SU-DHL-6 (cell line): ENCODE measurements at regions not wholly inside any gene's neighbourhood (a gene's known extent, or its start where the extent isn't known, plus 50 kb on each side); places are given as distances from the start of the nearest gene placed in this dataset.

Experiments used
- H2AFZ ChIP-seq: fragments of 200-600 bp; sonication (generic); 2 replicates; pipeline ENCODE4 v1.6.1; 2014; ENCODE audit warnings: low read depth, mild to moderate bottlenecking, moderate library complexity, mixed read lengths, antibody characterized with exemption, low read length; ENCODE audit not compliant: severe bottlenecking
- H3F3A ChIP-seq: fragments of 200-600 bp; shearing (Covaris generic); 2 replicates; pipeline ENCODE4 v1.6.0; 2016; ENCODE audit warnings: antibody characterized with exemption, mild to moderate bottlenecking; ENCODE audit not compliant: insufficient read depth
- H3K27ac ChIP-seq: fragments of 200-600 bp; sonication (generic); 2 replicates; pipeline ENCODE4 v1.5.1; 2016; ENCODE audit warnings: low read depth, mild to moderate bottlenecking, low read length, moderate library complexity, mixed read lengths
- H3K27me3 ChIP-seq: fragments of 200-600 bp; sonication (generic), shearing (Covaris generic); 2 replicates; pipeline ENCODE4 v1.6.0; 2014; ENCODE audit warnings: mild to moderate bottlenecking, low read length
- H3K36me3 ChIP-seq: fragments of 200-600 bp; sonication (generic); 2 replicates; pipeline ENCODE4 v1.6.1; 2014; ENCODE audit warnings: mild to moderate bottlenecking, low read length, mixed read lengths
- H3K4me2 ChIP-seq: fragments of 300-600, 200-600 bp; shearing (Covaris generic), sonication (generic); 2 replicates; pipeline ENCODE4 v1.6.0; 2014; ENCODE audit warnings: low read length, low read depth, mild to moderate bottlenecking; ENCODE audit not compliant: poor library complexity, severe bottlenecking
- H3K4me3 ChIP-seq: fragments of 200-600 bp; sonication (generic); 2 replicates; pipeline ENCODE4 v1.5.1; 2014; ENCODE audit warnings: antibody characterized with exemption, low read length, mild to moderate bottlenecking, mixed read lengths; ENCODE audit not compliant: insufficient read depth, poor library complexity, severe bottlenecking
- H3K79me2 ChIP-seq: fragments of 200-600 bp; sonication (generic); 2 replicates; pipeline ENCODE4 v1.6.1; 2014; ENCODE audit warnings: mild to moderate bottlenecking, low read length, moderate library complexity; ENCODE audit not compliant: insufficient read depth
- H3K9ac ChIP-seq: fragments of 200-600 bp; sonication (generic); 2 replicates; pipeline ENCODE4 v1.7.0; 2014; ENCODE audit warnings: mild to moderate bottlenecking, low read length
- H3K9me2 ChIP-seq: fragments of 200-600 bp; sonication (generic); replicated peaks from 2 replicates; pipeline ENCODE4 v1.6.1; 2014; ENCODE audit warnings: low read length; ENCODE audit not compliant: insufficient read depth
- H3K9me3 ChIP-seq: fragments of 200-600 bp; sonication (generic); 2 replicates; pipeline ENCODE4 v1.6.1; 2014; ENCODE audit warnings: low read length, mixed read lengths; ENCODE audit not compliant: insufficient read depth
- H4K20me1 ChIP-seq: fragments of 200-600 bp; sonication (generic); 2 replicates; pipeline ENCODE4 v1.6.1; 2014; ENCODE audit warnings: low read depth, mild to moderate bottlenecking, antibody characterized with exemption, low read length, moderate library complexity, mixed read lengths
- EZH2phosphoT487 ChIP-seq: fragments of 200-600 bp; sonication (generic), shearing (Covaris generic); conservative IDR thresholded peaks from 2 replicates; pipeline ENCODE4 v1.6.1; 2018; ENCODE audit warnings: mild to moderate bottlenecking, antibody characterized with exemption, low read length, moderate library complexity, mixed read lengths
- TF ChIP-seq, protein P1 (sequence below): fragments of 200-600 bp; sonication (generic); IDR thresholded peaks from one replicate; pipeline ENCODE4 v1.5.1; 2017; ENCODE audit warnings: antibody characterized with exemption, mild to moderate bottlenecking, low read length, moderate library complexity; ENCODE audit not compliant: insufficient read depth, poor library complexity, severe bottlenecking

DNA sequence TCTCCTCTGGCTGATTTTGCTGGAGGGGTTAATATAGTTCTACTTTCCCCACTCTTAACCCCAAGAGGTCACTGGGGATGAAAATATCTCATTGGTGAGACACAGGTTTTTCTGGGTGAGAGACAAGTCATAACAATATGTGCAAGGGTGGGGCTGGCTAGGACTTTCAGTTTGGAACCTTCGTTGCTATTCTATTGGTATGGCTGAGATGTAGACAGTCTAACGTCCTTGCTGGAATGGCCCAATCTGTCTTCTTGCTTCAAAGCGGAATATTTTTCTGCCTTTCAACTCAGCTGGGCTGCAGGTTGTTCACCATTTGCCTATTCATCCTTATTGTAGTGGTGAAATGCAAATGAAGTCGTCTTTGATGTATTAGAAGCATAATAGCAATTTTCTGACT is 267.3 kb upstream of the MKI67 start:
- Histone ChIP-seq H2AFZ (no peak overlapping the region), H4K20me1 (no peaks in the 10 kb centered on the region), H3K27me3 (no peaks in the 10 kb centered on the region), H3K4me3 (no peak overlapping the region), H3K4me2 (no peak overlapping the region), H3K9me3 (no peaks in the 10 kb centered on the region), H3K9ac (no peak overlapping the region), H3K79me2 (no peaks in the 10 kb centered on the region), H3K9me2 (no peaks in the 10 kb centered on the region), H3F3A (no peaks in the 10 kb centered on the region), H3K36me3 (no peaks in the 10 kb centered on the region), H3K27ac (no peak overlapping the region)
- no peak for TF ChIP-seq EZH2phosphoT487
- TF ChIP-seq, protein P1, sequence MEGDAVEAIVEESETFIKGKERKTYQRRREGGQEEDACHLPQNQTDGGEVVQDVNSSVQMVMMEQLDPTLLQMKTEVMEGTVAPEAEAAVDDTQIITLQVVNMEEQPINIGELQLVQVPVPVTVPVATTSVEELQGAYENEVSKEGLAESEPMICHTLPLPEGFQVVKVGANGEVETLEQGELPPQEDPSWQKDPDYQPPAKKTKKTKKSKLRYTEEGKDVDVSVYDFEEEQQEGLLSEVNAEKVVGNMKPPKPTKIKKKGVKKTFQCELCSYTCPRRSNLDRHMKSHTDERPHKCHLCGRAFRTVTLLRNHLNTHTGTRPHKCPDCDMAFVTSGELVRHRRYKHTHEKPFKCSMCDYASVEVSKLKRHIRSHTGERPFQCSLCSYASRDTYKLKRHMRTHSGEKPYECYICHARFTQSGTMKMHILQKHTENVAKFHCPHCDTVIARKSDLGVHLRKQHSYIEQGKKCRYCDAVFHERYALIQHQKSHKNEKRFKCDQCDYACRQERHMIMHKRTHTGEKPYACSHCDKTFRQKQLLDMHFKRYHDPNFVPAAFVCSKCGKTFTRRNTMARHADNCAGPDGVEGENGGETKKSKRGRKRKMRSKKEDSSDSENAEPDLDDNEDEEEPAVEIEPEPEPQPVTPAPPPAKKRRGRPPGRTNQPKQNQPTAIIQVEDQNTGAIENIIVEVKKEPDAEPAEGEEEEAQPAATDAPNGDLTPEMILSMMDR: no peak

DNA sequence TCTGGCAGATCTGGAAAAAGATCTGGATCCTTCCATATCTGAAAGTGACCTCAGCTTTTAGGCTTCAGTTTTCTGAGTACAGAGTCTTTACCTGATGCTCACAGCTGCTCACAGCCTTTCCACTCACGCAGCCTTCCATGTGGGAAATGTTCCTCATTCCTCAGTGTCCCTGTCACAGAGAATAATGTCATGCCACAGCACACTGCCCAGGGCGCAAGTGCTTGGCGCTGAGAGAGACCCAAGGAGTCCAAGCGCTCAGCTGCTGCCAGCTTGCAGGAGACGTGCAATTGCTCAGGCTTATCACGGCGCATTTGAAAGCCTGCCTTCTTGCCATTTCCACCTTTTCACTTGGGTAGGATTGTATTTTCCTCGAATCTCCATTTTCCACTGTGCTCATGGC is 271.9 kb upstream of the MKI67 start:
- Histone ChIP-seq H3K36me3 (no peaks in the 10 kb centered on the region), H3K79me2 (no peaks in the 10 kb centered on the region), H3K4me2 (no peak overlapping the region), H3K9me2 (no peaks in the 10 kb centered on the region), H3K27me3 (no peaks in the 10 kb centered on the region), H3K4me3 (no peak overlapping the region), H3K9me3 (no peaks in the 10 kb centered on the region), H2AFZ (no peak overlapping the region), H3K9ac (no peak overlapping the region), H3F3A (no peaks in the 10 kb centered on the region), H3K27ac (no peak overlapping the region), H4K20me1 (no peaks in the 10 kb centered on the region)
- TF ChIP-seq, protein P1: no peak
- TF ChIP-seq EZH2phosphoT487: no peak

DNA sequence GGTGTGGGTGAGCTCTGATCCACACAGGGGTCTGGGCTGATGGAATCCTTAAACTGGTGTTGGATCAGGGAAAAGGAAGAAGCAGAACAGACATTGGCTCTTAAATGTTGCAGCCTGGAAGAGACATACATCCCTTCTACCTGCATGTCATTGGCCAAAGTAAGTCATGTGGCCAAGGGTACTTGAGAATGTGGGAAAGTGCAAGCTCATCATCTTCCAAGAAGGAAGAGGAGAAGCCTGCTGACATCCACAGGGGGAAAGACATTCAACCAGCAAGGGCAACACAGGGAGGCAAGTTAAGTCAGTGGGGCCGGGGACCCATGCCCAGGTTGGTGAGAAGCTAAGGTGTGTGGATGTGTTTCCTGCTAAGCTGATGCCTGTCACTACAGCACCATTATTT is 272.8 kb upstream of the MKI67 start:
- no peak overlapping the region for H3K9ac ChIP-seq
- no peaks in the 10 kb centered on the region for H3F3A ChIP-seq
- H2AFZ ChIP-seq: no peak overlapping the region
- no peaks in the 10 kb centered on the region for H3K27me3 ChIP-seq
- no peaks in the 10 kb centered on the region for H4K20me1 ChIP-seq
- no peak overlapping the region for H3K4me2 ChIP-seq
- no peaks in the 10 kb centered on the region for H3K36me3 ChIP-seq
- no peak overlapping the region for H3K27ac ChIP-seq
- no peaks in the 10 kb centered on the region for H3K9me2 ChIP-seq
- no peak overlapping the region for H3K4me3 ChIP-seq
- H3K79me2 ChIP-seq: no peaks in the 10 kb centered on the region
- H3K9me3 ChIP-seq: no peaks in the 10 kb centered on the region
- no peak for TF ChIP-seq EZH2phosphoT487
- TF ChIP-seq, protein P1: no peak

DNA sequence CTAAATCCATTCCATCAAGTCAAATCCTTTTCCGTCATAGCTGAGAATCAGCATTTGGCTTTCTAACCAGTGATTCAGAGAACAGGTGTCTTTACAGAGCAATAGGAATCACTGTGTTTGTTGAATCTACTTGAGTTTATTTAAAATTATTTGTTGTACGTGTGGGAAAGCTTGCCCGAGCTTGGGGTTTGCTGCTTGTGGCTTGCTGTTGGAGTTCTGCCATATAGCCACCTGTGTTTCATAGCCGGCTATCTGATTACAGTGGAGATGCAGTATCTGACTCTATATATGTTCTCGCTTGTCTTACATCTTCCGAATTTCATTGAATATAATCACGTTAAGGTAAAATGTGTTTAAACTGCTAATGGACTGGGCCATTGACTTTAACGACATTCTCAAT is 274.3 kb upstream of the MKI67 start:
- H4K20me1 ChIP-seq: no peaks in the 10 kb centered on the region
- TF ChIP-seq, protein P1: no peak
- TF ChIP-seq EZH2phosphoT487: no peak

More for the DNA sequence above, 274.3 kb upstream of the MKI67 start:
- Histone ChIP-seq H3K9me2 (no peaks in the 10 kb centered on the region), H3K36me3 (no peaks in the 10 kb centered on the region), H3K27ac (no peak overlapping the region), H2AFZ (no peak overlapping the region), H3F3A (no peaks in the 10 kb centered on the region), H3K4me3 (no peak overlapping the region), H3K9ac (no peak overlapping the region), H3K9me3 (no peaks in the 10 kb centered on the region), H3K27me3 (no peaks in the 10 kb centered on the region), H3K4me2 (no peak overlapping the region), H3K79me2 (no peaks in the 10 kb centered on the region)
